B cell (primary cell): ENCODE measurements at regions not wholly inside any gene's neighbourhood (a gene's known extent, or its start where the extent isn't known, plus 50 kb on each side); places are given as distances from the start of the nearest gene placed in this dataset.
"Not testable (repeated sequence)": the region's sequence is repeated elsewhere in the genome, so short reads cannot be mapped to it uniquely, and the experiment has no call there.

Experiments used
- EZH2 ChIP-seq: IDR thresholded peaks from 2 replicates; pipeline ENCODE4 v1.6.1; 2012; ENCODE audit warnings: borderline replicate concordance, low read depth, mild to moderate bottlenecking, moderate library complexity, low read length; ENCODE audit not compliant: insufficient read depth, poor library complexity, severe bottlenecking
- TF ChIP-seq, protein P1 (sequence below): fragments of 200-600 bp; IDR thresholded peaks from one replicate; pipeline ENCODE4 v1.8.0; 2022; ENCODE audit warnings: antibody characterized with exemption, mild to moderate bottlenecking

DNA sequence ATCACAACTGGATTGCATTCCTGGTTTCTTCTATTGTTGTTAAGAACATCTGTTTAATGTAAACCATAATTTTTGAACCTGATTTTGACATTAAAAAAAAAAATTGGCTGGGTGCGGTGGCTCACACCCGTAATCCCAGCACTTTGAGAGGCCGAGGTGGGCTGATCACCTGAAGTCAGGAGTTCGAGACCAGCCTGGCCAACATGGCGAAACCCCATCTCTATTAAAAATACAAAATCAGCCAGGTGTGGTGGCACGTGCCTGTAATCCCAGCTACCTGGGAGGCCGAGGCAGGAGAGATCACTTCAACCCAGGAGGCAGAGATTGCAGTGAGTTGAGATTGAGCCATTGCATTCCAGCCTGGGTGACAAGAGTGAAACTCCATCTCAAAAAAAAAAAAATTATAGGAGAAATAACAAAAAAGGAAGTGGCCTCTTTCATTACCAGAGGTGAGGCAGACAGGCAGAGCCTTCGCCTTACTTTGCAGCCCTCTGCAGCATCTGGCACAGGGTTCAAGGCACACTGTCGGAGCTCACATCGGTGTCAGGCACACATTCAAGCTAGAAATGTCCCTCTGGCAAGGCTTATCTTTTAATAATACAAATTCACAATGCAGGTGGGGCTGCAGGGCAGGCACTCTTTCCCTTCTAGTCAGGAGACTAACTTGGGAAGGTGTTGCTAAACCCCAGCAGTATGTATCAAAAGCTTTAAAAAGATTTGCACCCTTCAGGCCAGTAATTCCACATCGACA lies 108.5 kb downstream of the TUBA3C start:
- TF ChIP-seq, protein P1, sequence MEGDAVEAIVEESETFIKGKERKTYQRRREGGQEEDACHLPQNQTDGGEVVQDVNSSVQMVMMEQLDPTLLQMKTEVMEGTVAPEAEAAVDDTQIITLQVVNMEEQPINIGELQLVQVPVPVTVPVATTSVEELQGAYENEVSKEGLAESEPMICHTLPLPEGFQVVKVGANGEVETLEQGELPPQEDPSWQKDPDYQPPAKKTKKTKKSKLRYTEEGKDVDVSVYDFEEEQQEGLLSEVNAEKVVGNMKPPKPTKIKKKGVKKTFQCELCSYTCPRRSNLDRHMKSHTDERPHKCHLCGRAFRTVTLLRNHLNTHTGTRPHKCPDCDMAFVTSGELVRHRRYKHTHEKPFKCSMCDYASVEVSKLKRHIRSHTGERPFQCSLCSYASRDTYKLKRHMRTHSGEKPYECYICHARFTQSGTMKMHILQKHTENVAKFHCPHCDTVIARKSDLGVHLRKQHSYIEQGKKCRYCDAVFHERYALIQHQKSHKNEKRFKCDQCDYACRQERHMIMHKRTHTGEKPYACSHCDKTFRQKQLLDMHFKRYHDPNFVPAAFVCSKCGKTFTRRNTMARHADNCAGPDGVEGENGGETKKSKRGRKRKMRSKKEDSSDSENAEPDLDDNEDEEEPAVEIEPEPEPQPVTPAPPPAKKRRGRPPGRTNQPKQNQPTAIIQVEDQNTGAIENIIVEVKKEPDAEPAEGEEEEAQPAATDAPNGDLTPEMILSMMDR, result not testable (repeated sequence)
- TF ChIP-seq EZH2, result not testable (repeated sequence)
